Gastrocnemius medialis (tissue), 4 donors: ENCODE measurements at regions not wholly inside any gene's neighbourhood (a gene's known extent, or its start where the extent isn't known, plus 50 kb on each side); places are given as distances from the start of the nearest gene placed in this dataset.

Experiments
- ATAC-seq, 2 donors: fragments of 150-250 bp; one replicate each; pipeline ENCODE4 v1.9.1; 2016
- DNase-seq, 2 donors: peaks; one replicate each; pipeline ENCODE4 v3.0.0-alpha.2; 2019
- H3K27ac ChIP-seq, 4 donors: fragments of 200-600 bp; sonication (generic); 1 replicate in 1 of 4; 2 replicates in 3 of 4; pipeline ENCODE4 v1.5.1; 2016 to 2018; ENCODE audit warnings: mild to moderate bottlenecking in 2 of 4, moderate library complexity in 1 of 4
- H3K27me3 ChIP-seq, 3 donors: fragments of 200-600 bp; sonication (generic) in 2 of 3; 1 replicate in 1 of 3; 2 replicates in 2 of 3; pipeline versions ENCODE4 v1.5.1 to v1.6.0; 2016 to 2019; ENCODE audit warnings: mild to moderate bottlenecking in 1 of 3, moderate library complexity in 1 of 3
- H3K36me3 ChIP-seq, 2 donors: fragments of 200-600 bp; sonication (generic) in 1 of 2; one replicate each; pipeline ENCODE4 v1.5.1; 2017 to 2018
- H3K4me1 ChIP-seq, 2 donors: fragments of 200-600 bp; sonication (generic) in 1 of 2; one replicate each; pipeline ENCODE4 v1.5.1; 2016 to 2017; ENCODE audit warnings: mild to moderate bottlenecking in 2 of 2
- H3K4me3 ChIP-seq, 4 donors: fragments of 200-600 bp; sonication (generic) in 3 of 4; 1 replicate in 1 of 4; 2 replicates in 3 of 4; pipeline ENCODE4 v1.5.1; 2016 to 2019; ENCODE audit warnings: mild to moderate bottlenecking in 2 of 4
- H3K9me3 ChIP-seq, 3 donors: fragments of 200-600 bp; sonication (generic) in 2 of 3; 1 replicate in 1 of 3; 2 replicates in 2 of 3; pipeline ENCODE4 v1.5.1; 2016 to 2019
- CTCF ChIP-seq, 5 experiments: fragments of 450-650 bp in 3 of 5; fragments of 200-600 bp in 2 of 5; sonication (generic) in 2 of 5; IDR thresholded peaks in 4 of 5; conservative IDR thresholded peaks in 1 of 5; 1 replicate in 4 of 5; 2 replicates in 1 of 5; pipeline ENCODE4 v1.5.1; 2016 to 2019; ENCODE audit warnings: antibody characterized with exemption in 5 of 5, mild to moderate bottlenecking in 3 of 5, moderate library complexity in 3 of 5
- POLR2A ChIP-seq, 2 donors: fragments of 450-650 bp; IDR thresholded peaks; one replicate each; pipeline ENCODE4 v1.6.1; 2017; ENCODE audit warnings: antibody characterized with exemption in 2 of 2, mild to moderate bottlenecking in 2 of 2, moderate library complexity in 2 of 2
- in situ Hi-C, 4 donors: fragments of 200-750 bp; cut with MboI; loops; one replicate each; pipeline versions ENCODE4 v1.15.0 to v1.8.0; 2017; ENCODE audit warnings: low sequenced_read_pairs in 4 of 4
- intact Hi-C: fragments of 100-400 bp; cut with DNase I; formaldehyde crosslinking; loops from one replicate; pipeline ENCODE4 v1.15.1; 2023; ENCODE audit warnings: low total_unique reads

- no peaks in the 10 kb centered on the region for H3K36me3 ChIP-seq
- no peak overlapping the region for H3K27ac ChIP-seq
- intact Hi-C loops (loop anchor here (5.0 kb wide), 1 partner anchor 154 kb away; no protein-coding TSS in a partner anchor), in situ Hi-C loops (no loop called here)
- peaks cover 0 to 6% (median 0%) of the 10 kb centered on the region in 3 donors for H3K27me3 ChIP-seq
- no peaks in the 10 kb centered on the region for H3K9me3 ChIP-seq
- TF ChIP-seq CTCF (IDR thresholded peaks at IDR 0.05 in 4 of 5, conservative IDR thresholded peaks at IDR 0.05 in 1 of 5) (no peak), POLR2A (IDR thresholded peaks at IDR 0.05) (no peak)
- ATAC-seq (no peak), DNase-seq (no peak)
- no peaks in the 10 kb centered on the region for H3K4me1 ChIP-seq
- no peak overlapping the region for H3K4me3 ChIP-seq
Observed at GRCh38 chr10:128268015-128268722, 141.9 kb upstream of the MKI67 start.

- peak overlapping the region in 1 of 4 donors; percentile 27 for H3K4me3 ChIP-seq
- intact Hi-C loops (no loop called here), in situ Hi-C loops (no loop called here)
- H3K36me3 ChIP-seq: no peaks in the 10 kb centered on the region
- no peaks in the 10 kb centered on the region for H3K9me3 ChIP-seq
- ATAC-seq: peak in 1 of 2 donors; percentile 16
- H3K27me3 ChIP-seq: peaks cover 0 to 6% (median 0%) of the 10 kb centered on the region in 3 donors
- no peak overlapping the region for H3K27ac ChIP-seq
- H3K4me1 ChIP-seq: no peaks in the 10 kb centered on the region
- peak; percentile 9 to 19 for DNase-seq
- no peak for TF ChIP-seq CTCF (IDR thresholded peaks at IDR 0.05 in 4 of 5, conservative IDR thresholded peaks at IDR 0.05 in 1 of 5)
- no peak for TF ChIP-seq POLR2A (IDR thresholded peaks at IDR 0.05)
Observed at GRCh38 chr10:128274938-128275337, 148.7 kb upstream of the MKI67 start.

- H3K9me3 ChIP-seq: no peaks in the 10 kb centered on the region
- peaks cover 0 to 6% (median 0%) of the 10 kb centered on the region in 3 donors for H3K27me3 ChIP-seq
- intact Hi-C loops: no loop called here
- H3K4me1 ChIP-seq: no peaks in the 10 kb centered on the region
- in situ Hi-C loops: no loop called here
- TF ChIP-seq POLR2A (IDR thresholded peaks at IDR 0.05): no peak
- no peak for TF ChIP-seq CTCF (IDR thresholded peaks at IDR 0.05 in 4 of 5, conservative IDR thresholded peaks at IDR 0.05 in 1 of 5)
- ATAC-seq (no peak), DNase-seq (no peak)
- no peak overlapping the region for H3K27ac ChIP-seq
- no peaks in the 10 kb centered on the region for H3K36me3 ChIP-seq
- peak overlapping the region in 1 of 4 donors; percentile 27 for H3K4me3 ChIP-seq
Observed at GRCh38 chr10:128275388-128276177, 149.4 kb upstream of the MKI67 start.

- no peaks in the 10 kb centered on the region for H3K36me3 ChIP-seq
- no peaks in the 10 kb centered on the region for H3K4me1 ChIP-seq
- DNase-seq (no peak), ATAC-seq (no peak)
- no peak overlapping the region for H3K27ac ChIP-seq
- no peaks in the 10 kb centered on the region for H3K9me3 ChIP-seq
- H3K4me3 ChIP-seq: no peak overlapping the region
- peaks cover 0 to 6% (median 0%) of the 10 kb centered on the region in 3 donors for H3K27me3 ChIP-seq
- in situ Hi-C loops: no loop called here
- TF ChIP-seq POLR2A (IDR thresholded peaks at IDR 0.05): no peak
- intact Hi-C loops: no loop called here
Observed at GRCh38 chr10:128277267-128277840, 151.1 kb upstream of the MKI67 start.

- in situ Hi-C loops (no loop called here), intact Hi-C loops (no loop called here)
- no peak overlapping the region for H3K27ac ChIP-seq
- DNase-seq (no peak), ATAC-seq (no peak)
- H3K27me3 ChIP-seq: peaks cover 0 to 6% (median 0%) of the 10 kb centered on the region in 3 donors
- H3K9me3 ChIP-seq: no peaks in the 10 kb centered on the region
- no peaks in the 10 kb centered on the region for H3K4me1 ChIP-seq
- TF ChIP-seq POLR2A (IDR thresholded peaks at IDR 0.05): no peak
- no peak for TF ChIP-seq CTCF (IDR thresholded peaks at IDR 0.05 in 4 of 5, conservative IDR thresholded peaks at IDR 0.05 in 1 of 5)
- no peaks in the 10 kb centered on the region for H3K36me3 ChIP-seq
- H3K4me3 ChIP-seq: no peak overlapping the region
Observed at GRCh38 chr10:128278362-128278761, 152.1 kb upstream of the MKI67 start.
